HG02938 (cell line): ENCODE measurements at regions not wholly inside any gene's neighbourhood (a gene's known extent, or its start where the extent isn't known, plus 50 kb on each side); places are given as distances from the start of the nearest gene placed in this dataset.

Source experiments
- ATAC-seq: cut with Tn5 transposase; IDR thresholded peaks from one replicate; pipeline ENCODE4 v1.9.1; 2021; ENCODE audit warnings: mild to moderate bottlenecking, moderate library complexity; ENCODE audit not compliant: unreplicated experiment

DNA sequence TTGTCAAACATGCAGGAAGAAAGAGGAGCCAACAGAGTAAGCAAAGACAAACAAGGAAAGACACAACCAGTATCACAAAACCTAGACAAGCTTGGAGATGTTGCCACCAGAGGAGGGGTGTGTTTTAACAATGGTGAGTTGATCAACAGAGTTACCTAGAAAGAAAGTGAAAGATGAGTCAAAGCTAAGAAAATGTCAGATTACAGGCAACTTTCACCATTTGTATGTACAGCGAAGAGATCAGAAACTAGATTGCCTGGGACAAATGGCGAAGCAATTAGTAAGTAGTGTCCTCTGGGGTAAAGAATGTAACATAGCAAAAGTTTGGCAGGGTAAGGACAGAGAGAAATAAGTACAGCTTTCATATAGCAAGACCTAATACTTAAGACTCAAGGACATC lies 51.6 kb upstream of the POU3F2 start:
- ATAC-seq: no peak

DNA sequence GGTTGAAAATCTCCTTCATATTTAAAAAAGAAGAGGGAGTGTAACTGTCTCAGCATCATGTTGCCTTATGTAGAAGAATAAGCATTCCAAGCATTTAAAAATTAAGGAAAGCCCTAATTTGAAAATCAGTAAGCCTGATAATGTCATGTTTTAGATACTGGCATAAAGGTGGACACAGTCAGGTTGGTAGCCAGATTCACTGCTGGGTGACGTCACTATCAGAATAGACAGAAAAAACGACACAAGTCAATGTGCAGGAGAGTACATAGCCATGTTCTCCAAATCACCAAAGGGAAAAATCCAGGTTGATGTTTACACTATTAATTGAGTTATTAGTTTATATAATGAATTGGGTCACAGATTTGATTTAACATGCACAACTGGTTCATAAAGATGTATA lies 50.8 kb upstream of the POU3F2 start:
- no peak for ATAC-seq
